Rectal smooth muscle tissue (tissue), 1 donor: ENCODE measurements at regions not wholly inside any gene's neighbourhood (a gene's known extent, or its start where the extent isn't known, plus 50 kb on each side); places are given as distances from the start of the nearest gene placed in this dataset.

Experiments
- H3K27ac ChIP-seq: one replicate; pipeline ENCODE4 v1.7.0; 2013; ENCODE audit warnings: low read depth, low read length, inconsistent platforms
- H3K27me3 ChIP-seq: one replicate; pipeline ENCODE4 v1.7.0; 2013; ENCODE audit warnings: low read length; ENCODE audit not compliant: control insufficient read depth, insufficient read depth
- H3K36me3 ChIP-seq: one replicate; pipeline ENCODE4 v1.7.0; 2013; ENCODE audit warnings: low read length; ENCODE audit not compliant: control insufficient read depth, insufficient read depth
- H3K4me1 ChIP-seq: one replicate; pipeline ENCODE4 v1.7.0; 2013; ENCODE audit warnings: low read length; ENCODE audit not compliant: control insufficient read depth, insufficient read depth
- H3K4me3 ChIP-seq: one replicate; pipeline ENCODE4 v1.7.0; 2013; ENCODE audit warnings: low read length
- H3K9ac ChIP-seq: one replicate; pipeline ENCODE4 v1.7.0; 2013; ENCODE audit warnings: low read length

DNA sequence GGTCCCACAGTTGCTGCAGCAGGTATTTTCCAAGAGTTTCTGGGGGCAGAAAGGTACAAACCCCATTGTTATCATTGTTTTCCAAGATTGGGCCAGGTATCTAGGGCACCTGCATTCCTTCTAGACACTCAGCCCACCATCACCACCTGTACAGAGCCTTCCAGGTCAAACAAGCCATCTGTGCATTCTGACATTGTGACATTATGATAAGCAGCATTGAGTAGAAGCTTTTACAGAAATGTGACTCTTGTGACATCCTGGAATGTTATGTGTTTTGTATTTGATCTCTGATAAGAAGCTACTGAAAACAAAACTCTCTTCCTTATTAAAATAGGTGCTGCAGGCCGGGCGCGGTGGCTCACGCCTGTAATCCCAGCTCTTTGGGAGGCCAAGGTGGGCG is 128.1 kb upstream of the CCN2 start:
- H3K9ac ChIP-seq = no peak overlapping the region

DNA sequence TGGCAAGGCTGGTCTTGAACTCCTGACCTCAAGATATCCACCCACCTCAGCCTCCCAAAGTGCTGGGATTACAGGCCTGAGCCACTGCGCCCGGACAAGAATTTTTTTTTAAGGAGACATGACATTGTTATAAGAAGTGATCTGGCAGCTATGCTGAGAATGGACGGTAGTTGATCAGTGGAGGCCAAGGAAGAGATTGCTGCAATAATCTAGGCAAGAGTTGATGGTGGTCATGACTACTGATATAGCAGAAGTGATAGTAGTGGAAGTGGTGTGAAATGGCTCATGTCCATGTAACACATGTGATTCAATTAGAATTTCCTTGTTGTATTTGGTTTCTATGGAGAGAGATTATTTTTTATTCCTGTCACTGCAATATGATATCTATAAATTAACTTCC is 125.3 kb upstream of the CCN2 start:
- no peaks in the 10 kb centered on the region for H3K36me3 ChIP-seq
- H3K27ac ChIP-seq = no peak overlapping the region
- H3K9ac ChIP-seq = no peak overlapping the region
- no peaks in the 10 kb centered on the region for H3K4me1 ChIP-seq
- no peak overlapping the region for H3K4me3 ChIP-seq
- H3K27me3 ChIP-seq = no peaks in the 10 kb centered on the region

More for the DNA sequence above, 128.1 kb upstream of the CCN2 start:
- no peaks in the 10 kb centered on the region for H3K36me3 ChIP-seq
- H3K4me3 ChIP-seq = no peak overlapping the region
- H3K4me1 ChIP-seq = no peaks in the 10 kb centered on the region
- H3K27me3 ChIP-seq = no peaks in the 10 kb centered on the region
- no peak overlapping the region for H3K27ac ChIP-seq

DNA sequence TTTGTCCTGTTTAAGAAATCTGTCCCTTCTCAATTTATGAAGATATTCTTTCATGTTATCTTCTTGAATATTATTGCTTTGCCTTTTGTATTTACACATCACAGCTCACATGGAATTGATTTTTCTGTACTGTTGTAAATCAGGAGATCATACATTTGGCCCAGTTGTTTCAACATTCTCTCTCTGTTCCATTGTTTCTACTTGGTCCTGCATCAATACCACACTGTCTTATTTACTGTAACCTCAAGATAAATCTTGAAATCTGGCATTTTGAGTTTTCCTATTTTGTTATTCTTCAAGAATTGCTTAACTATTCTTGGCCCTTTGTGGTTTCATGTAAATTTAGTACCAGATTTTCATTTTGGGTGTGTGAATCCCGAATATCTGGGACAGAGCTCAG is 121.7 kb upstream of the CCN2 start:
- Histone ChIP-seq H3K27me3 (no peaks in the 10 kb centered on the region), H3K9ac (no peak overlapping the region), H3K4me1 (no peaks in the 10 kb centered on the region), H3K27ac (no peak overlapping the region), H3K36me3 (no peaks in the 10 kb centered on the region), H3K4me3 (no peak overlapping the region)

DNA sequence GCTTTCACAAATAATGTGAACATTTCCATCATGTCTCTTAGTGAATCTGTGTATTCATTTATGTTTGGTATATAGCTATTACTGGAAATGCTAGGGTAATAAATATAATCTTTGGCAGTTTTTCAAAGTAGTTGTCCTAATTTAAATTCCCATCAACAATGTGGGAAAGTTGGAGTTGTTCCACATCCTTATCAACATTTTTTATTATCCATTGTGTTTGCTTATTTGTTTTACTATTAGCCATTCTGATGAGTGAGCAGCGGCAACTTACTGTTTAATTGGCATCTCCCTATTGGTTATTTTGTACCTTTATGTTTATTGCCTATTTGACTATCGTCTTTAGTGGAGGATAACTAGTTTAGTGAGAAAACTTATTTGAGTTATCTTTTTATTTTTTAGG is 121.1 kb upstream of the CCN2 start:
- H3K27ac ChIP-seq = no peak overlapping the region
- H3K4me1 ChIP-seq = no peaks in the 10 kb centered on the region

DNA sequence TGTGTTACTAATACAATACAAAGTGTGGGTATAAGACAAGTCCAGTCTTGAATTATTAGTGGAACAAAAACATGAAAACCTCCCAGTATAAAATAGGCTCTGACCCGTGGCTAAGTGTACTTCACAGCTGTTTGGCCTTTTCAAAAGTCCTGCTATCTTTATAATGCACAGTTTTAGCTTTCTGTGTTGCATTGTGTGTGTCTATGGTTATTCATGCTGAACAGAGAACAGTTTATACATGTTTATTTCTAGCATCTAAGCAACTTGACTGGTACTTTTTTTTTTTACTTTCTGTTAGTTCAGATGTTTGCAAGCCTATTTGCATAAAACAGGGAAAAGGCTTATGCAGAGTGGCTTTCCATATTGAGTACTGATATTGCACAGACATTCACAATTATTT is 119.2 kb upstream of the CCN2 start:
- Histone ChIP-seq H3K27ac (no peak overlapping the region), H3K4me1 (no peaks in the 10 kb centered on the region), H3K36me3 (no peaks in the 10 kb centered on the region), H3K4me3 (no peak overlapping the region), H3K27me3 (no peaks in the 10 kb centered on the region), H3K9ac (no peak overlapping the region)

More for the DNA sequence above, 121.1 kb upstream of the CCN2 start:
- no peaks in the 10 kb centered on the region for H3K36me3 ChIP-seq
- H3K4me3 ChIP-seq = no peak overlapping the region
- no peaks in the 10 kb centered on the region for H3K27me3 ChIP-seq
- no peak overlapping the region for H3K9ac ChIP-seq

DNA sequence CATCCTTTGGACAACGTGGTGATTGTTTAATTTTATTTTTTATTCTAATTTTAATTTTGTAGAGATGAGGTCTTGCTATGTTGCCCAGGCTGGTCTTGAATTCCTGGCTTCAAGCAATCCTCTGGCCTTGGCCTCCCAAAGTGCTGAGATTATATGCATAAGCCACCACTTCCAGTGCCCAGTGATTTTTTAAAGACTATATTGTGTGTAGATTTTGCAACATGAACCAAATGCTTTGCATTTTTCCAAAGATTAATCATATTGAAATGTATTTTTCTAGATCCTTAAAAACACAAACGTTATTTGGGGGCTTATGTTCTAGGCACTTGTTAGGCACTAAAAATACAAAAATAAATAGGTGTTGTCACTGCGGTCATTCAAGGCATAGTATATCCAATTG is 117.6 kb upstream of the CCN2 start:
- Histone ChIP-seq H3K4me3 (no peak overlapping the region), H3K9ac (no peak overlapping the region), H3K27ac (no peak overlapping the region), H3K36me3 (no peaks in the 10 kb centered on the region), H3K4me1 (peaks cover 2% of the 10 kb centered on the region), H3K27me3 (no peaks in the 10 kb centered on the region)

DNA sequence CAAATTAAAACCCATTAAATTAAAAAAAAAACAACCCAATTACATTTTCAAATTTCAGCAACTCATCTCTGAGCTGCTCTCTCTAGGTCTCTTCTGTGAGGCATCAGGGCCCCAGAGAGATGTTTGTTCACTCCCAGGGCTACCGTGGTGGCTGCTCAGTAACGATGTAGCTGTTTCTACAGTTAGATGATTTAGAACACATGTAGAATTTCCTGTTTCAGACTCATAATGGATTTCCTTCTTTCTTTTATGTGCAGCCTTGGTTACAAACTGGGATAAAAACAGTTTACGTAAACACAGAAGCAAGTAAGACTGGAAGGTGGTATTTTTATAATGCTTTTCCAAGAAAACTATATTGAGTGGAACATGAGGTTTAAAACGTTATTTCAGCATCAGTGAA is 116.1 kb upstream of the CCN2 start:
- H3K27ac ChIP-seq = no peak overlapping the region
- no peak overlapping the region for H3K9ac ChIP-seq
- H3K4me3 ChIP-seq = no peak overlapping the region
- H3K36me3 ChIP-seq = no peaks in the 10 kb centered on the region
- no peaks in the 10 kb centered on the region for H3K27me3 ChIP-seq
- H3K4me1 ChIP-seq = peaks cover 8% of the 10 kb centered on the region

DNA sequence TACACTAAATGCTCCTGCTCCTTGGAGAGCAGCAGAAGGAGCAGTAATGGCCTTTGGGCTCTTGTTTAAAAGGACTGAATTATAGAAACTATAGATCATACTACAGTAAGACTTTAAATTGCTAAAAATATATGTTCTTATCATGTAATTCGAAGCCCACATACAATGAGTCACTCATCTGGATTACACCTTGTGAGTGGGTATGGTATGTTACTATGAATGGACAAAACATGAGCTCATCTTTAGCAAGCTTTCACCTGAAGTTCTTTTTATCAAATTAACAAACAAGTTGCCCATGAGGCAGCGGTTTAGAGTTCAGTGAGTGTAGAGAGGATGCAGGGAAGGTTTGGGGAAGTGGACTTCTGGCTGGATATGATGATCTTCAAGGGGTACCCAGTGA is 114.4 kb upstream of the CCN2 start:
- H3K36me3 ChIP-seq = no peaks in the 10 kb centered on the region
- H3K4me1 ChIP-seq = peaks cover 8% of the 10 kb centered on the region
- H3K27ac ChIP-seq = no peak overlapping the region
- H3K27me3 ChIP-seq = no peaks in the 10 kb centered on the region
- no peak overlapping the region for H3K4me3 ChIP-seq
- no peak overlapping the region for H3K9ac ChIP-seq

DNA sequence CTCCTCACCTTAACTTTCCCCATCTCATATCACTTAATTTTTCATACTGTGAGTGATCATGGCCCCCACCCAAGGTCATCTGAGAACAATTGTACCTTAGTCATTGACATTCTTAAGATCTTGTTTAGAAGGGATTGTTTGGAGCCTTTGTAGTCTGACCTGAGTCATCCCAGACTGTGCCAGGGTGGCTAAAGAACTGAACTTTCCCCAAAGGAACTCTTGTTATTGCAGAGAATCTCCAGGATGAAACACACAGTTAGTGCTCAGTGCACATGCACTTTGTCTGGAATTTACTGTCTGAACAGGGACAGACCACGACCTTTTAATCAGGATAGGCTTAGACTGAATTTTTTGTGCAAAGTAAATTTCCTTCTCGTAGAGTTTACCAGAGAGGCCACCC is 112.6 kb upstream of the CCN2 start:
- Histone ChIP-seq H3K27ac (no peak overlapping the region), H3K36me3 (no peaks in the 10 kb centered on the region), H3K9ac (no peak overlapping the region), H3K4me1 (peaks cover 8% of the 10 kb centered on the region), H3K4me3 (no peak overlapping the region), H3K27me3 (no peaks in the 10 kb centered on the region)

DNA sequence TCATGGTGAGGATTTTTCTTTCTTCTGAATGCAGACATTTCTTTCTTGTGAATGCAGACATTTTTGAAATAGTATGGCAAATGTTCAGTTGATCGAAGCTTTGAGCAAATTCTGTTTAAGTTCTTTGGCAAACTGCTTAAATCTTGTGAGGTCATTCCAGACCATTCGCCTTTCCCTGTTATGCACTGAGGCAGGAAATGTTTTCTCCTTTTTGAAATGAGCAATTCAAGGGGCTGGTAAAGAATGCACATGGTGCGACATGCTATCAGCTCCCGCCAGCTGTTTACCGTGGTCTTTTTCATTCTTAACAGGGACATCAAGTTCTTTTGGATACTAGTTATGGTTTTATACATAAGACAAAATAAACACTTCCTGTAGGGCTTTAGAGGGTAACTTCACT is 112.0 kb upstream of the CCN2 start:
- H3K4me1 ChIP-seq = peaks cover 8% of the 10 kb centered on the region
- no peaks in the 10 kb centered on the region for H3K36me3 ChIP-seq
- no peak overlapping the region for H3K27ac ChIP-seq
- no peak overlapping the region for H3K9ac ChIP-seq
- no peak overlapping the region for H3K4me3 ChIP-seq
- no peaks in the 10 kb centered on the region for H3K27me3 ChIP-seq

DNA sequence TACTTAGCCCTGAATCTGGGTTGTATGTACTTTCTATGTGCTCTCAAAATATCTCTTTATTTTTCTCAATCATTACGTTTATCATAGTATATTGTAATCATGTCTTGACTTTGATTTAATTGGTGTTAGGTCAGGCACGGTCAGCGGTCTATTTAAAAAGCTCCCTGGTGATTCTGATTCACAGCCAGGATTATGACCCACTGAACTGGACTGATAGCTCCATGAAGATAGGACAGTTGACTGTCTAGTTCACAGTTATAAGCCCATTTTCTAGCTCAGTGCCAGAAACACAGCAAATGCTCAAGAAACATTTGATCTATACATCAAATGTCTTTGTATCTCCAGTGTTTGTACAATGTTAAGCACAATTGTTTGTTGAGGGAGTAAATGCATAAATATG is 111.5 kb upstream of the CCN2 start:
- Histone ChIP-seq H3K27ac (no peak overlapping the region), H3K4me1 (peaks cover 8% of the 10 kb centered on the region), H3K4me3 (no peak overlapping the region), H3K36me3 (no peaks in the 10 kb centered on the region), H3K9ac (no peak overlapping the region), H3K27me3 (no peaks in the 10 kb centered on the region)

DNA sequence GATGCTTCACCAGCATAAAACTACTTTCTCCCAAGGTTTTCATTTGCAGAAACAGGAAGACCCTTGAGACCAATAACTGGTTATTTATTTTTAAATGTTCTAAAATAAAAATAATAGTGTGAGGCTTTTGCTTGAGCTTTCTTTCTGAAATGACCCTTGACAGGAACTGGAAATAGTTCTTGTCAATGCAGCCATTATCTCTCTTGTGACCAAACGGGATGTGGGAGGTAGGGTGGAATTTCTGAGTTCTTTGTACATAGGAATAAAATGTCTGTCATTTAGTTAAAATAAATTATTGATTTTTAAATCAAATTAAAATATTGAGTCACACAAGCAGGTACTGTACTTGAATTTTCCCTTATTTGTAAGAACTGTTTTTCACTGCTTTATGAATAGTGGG is 110.2 kb upstream of the CCN2 start:
- no peaks in the 10 kb centered on the region for H3K27me3 ChIP-seq
- H3K4me1 ChIP-seq = peaks cover 8% of the 10 kb centered on the region
- no peak overlapping the region for H3K9ac ChIP-seq
- H3K4me3 ChIP-seq = no peak overlapping the region
- H3K36me3 ChIP-seq = no peaks in the 10 kb centered on the region
- H3K27ac ChIP-seq = no peak overlapping the region

DNA sequence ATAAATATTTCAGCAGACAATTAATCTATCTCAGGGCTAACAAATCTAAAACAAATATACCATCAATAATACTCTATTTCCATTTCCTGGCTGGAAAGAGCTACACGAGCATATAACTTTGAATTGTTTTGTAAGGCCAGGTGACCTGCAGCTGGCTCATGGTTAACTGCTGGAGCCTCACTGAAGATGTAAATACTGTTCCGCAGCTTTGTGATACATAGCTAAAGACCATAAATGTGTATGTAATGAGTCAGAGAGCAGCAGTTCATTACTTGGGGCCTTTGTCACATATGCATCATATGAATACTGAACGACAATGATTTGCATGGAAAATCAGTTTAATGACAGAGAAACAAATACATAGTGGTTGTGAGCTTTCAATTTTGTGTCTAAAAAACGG is 109.4 kb upstream of the CCN2 start:
- Histone ChIP-seq H3K4me1 (peaks cover 8% of the 10 kb centered on the region), H3K4me3 (no peak overlapping the region), H3K36me3 (no peaks in the 10 kb centered on the region), H3K27me3 (no peaks in the 10 kb centered on the region), H3K9ac (no peak overlapping the region), H3K27ac (no peak overlapping the region)

DNA sequence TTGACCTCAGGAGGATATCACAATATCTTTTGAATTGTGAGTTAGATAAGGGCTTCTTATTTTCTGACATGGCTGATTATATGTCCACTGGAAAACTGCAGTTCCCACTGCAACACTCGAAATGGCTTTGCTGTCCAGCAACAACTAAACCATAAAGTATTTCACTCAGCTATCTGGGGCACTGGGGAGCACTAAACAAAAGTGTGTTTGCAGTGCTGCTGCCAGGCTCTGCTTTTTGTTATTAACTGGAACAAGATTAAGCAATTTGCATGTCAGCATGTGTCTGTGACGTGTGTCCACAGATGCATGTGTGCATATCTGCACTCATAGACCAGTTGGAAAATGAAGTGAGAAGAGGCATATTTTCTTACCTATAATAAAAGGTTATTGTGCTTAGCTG is 107.8 kb upstream of the CCN2 start:
- Histone ChIP-seq H3K27ac (no peak overlapping the region), H3K36me3 (no peaks in the 10 kb centered on the region), H3K9ac (no peak overlapping the region), H3K27me3 (no peaks in the 10 kb centered on the region), H3K4me3 (no peak overlapping the region), H3K4me1 (peaks cover 8% of the 10 kb centered on the region)
